Fibroblast of skin of right quadriceps (primary cell): ENCODE measurements at regions not wholly inside any gene's neighbourhood (a gene's known extent, or its start where the extent isn't known, plus 50 kb on each side); places are given as distances from the start of the nearest gene placed in this dataset.

Source experiments
- DNase-seq: peaks from one replicate; pipeline ENCODE4 v3.0.0-alpha.2; 2013

GRCh38 chr1:222161676-222162075 lies 386.2 kb downstream of the HHIPL2 start:
- DNase-seq, result peak; percentile 15

GRCh38 chr1:222157612-222158011 lies 390.3 kb downstream of the HHIPL2 start:
- DNase-seq, result no peak

GRCh38 chr1:222140206-222140605 lies 398.3 kb upstream of the DUSP10 start:
- no peak for DNase-seq

GRCh38 chr1:222138095-222138494 lies 396.2 kb upstream of the DUSP10 start:
- no peak for DNase-seq

GRCh38 chr1:222136869-222137268 lies 395.0 kb upstream of the DUSP10 start:
- DNase-seq, result no peak

- DNase-seq, result no peak
Observed at GRCh38 chr1:222129041-222129440, 387.2 kb upstream of the DUSP10 start.

- no peak for DNase-seq
Observed at GRCh38 chr1:222127526-222128152, 385.8 kb upstream of the DUSP10 start.

- DNase-seq, result no peak
Observed at GRCh38 chr1:222127096-222127495, 385.2 kb upstream of the DUSP10 start.

- DNase-seq, result no peak
Observed at GRCh38 chr1:222126052-222126451, 384.2 kb upstream of the DUSP10 start.

- no peak for DNase-seq
Observed at GRCh38 chr1:222124602-222125001, 382.7 kb upstream of the DUSP10 start.

GRCh38 chr1:222123111-222123510 lies 381.2 kb upstream of the DUSP10 start:
- no peak for DNase-seq

- DNase-seq, result no peak
Observed at GRCh38 chr1:222117809-222118208, 375.9 kb upstream of the DUSP10 start.

GRCh38 chr1:222114536-222115156 lies 372.8 kb upstream of the DUSP10 start:
- no peak for DNase-seq

- no peak for DNase-seq
Observed at GRCh38 chr1:222109836-222110235, 367.9 kb upstream of the DUSP10 start.

GRCh38 chr1:222107975-222108374 lies 366.1 kb upstream of the DUSP10 start:
- DNase-seq, result no peak

GRCh38 chr1:222107267-222107666 lies 365.4 kb upstream of the DUSP10 start:
- no peak for DNase-seq

- DNase-seq, result no peak
Observed at GRCh38 chr1:222106377-222106776, 364.5 kb upstream of the DUSP10 start.

- DNase-seq, result no peak
Observed at GRCh38 chr1:222105861-222106260, 364.0 kb upstream of the DUSP10 start.

- no peak for DNase-seq
Observed at GRCh38 chr1:222105393-222105737, 363.5 kb upstream of the DUSP10 start.

GRCh38 chr1:222104694-222105392 lies 363.0 kb upstream of the DUSP10 start:
- no peak for DNase-seq

- no peak for DNase-seq
Observed at GRCh38 chr1:222104097-222104496, 362.2 kb upstream of the DUSP10 start.

- no peak for DNase-seq
Observed at GRCh38 chr1:222099746-222100145, 357.9 kb upstream of the DUSP10 start.

GRCh38 chr1:222098404-222098803 lies 356.5 kb upstream of the DUSP10 start:
- DNase-seq, result no peak

- DNase-seq, result no peak
Observed at GRCh38 chr1:222097588-222097987, 355.7 kb upstream of the DUSP10 start.

- no peak for DNase-seq
Observed at GRCh38 chr1:222096883-222097282, 355.0 kb upstream of the DUSP10 start.
